Neural cell (in vitro differentiated cells): ENCODE measurements at regions not wholly inside any gene's neighbourhood (a gene's known extent, or its start where the extent isn't known, plus 50 kb on each side); places are given as distances from the start of the nearest gene placed in this dataset.

Experiments used
- EZH2 ChIP-seq: fragments of 200-600, 300-800 bp; shearing (Covaris generic), sonication (generic); IDR thresholded peaks from 2 replicates; pipeline ENCODE4 v1.6.1; 2014; ENCODE audit warnings: antibody characterized with exemption, low read length, borderline replicate concordance, mild to moderate bottlenecking; ENCODE audit not compliant: insufficient read depth, poor library complexity, severe bottlenecking
- MXI1 ChIP-seq: fragments of 450-650 bp; conservative IDR thresholded peaks from 2 replicates; pipeline ENCODE4 v1.6.1; 2014; ENCODE audit warnings: antibody characterized with exemption, mild to moderate bottlenecking; ENCODE audit not compliant: poor library complexity, severe bottlenecking
- POLR2AphosphoS5 ChIP-seq: IDR thresholded peaks from 2 replicates; pipeline ENCODE4 v1.6.1; 2012
- RAD21 ChIP-seq: fragments of 450-650 bp; conservative IDR thresholded peaks from 2 replicates; pipeline ENCODE4 v1.6.1; 2014; ENCODE audit warnings: antibody characterized with exemption, mild to moderate bottlenecking, moderate library complexity
- TF ChIP-seq, protein P1 (sequence below): fragments of 450-650 bp; IDR thresholded peaks from 2 replicates; pipeline ENCODE4 v1.5.1; 2014; ENCODE audit warnings: antibody characterized with exemption, mild to moderate bottlenecking, moderate library complexity; ENCODE audit not compliant: poor library complexity, severe bottlenecking

DNA sequence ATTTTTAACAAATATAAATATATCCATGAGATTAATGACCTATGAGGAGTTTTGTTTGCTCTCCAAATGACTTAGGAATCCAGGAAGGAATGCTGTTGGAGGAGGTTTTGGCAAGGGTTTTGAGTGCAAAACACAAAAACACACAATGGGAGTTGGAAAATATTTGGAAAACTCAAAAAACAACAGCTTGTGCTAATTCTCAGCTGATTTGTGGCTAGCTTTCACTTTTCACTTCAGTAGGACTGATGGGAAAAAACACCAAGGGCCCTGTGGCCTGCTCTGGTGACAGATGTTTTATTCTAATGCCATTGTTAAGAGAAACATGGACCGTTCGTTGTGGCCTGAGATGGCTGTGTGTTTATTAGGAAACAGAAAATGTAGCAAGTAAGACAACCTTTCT, 113.9 kb downstream of the ALDH8A1 start:
- TF ChIP-seq, protein P1, sequence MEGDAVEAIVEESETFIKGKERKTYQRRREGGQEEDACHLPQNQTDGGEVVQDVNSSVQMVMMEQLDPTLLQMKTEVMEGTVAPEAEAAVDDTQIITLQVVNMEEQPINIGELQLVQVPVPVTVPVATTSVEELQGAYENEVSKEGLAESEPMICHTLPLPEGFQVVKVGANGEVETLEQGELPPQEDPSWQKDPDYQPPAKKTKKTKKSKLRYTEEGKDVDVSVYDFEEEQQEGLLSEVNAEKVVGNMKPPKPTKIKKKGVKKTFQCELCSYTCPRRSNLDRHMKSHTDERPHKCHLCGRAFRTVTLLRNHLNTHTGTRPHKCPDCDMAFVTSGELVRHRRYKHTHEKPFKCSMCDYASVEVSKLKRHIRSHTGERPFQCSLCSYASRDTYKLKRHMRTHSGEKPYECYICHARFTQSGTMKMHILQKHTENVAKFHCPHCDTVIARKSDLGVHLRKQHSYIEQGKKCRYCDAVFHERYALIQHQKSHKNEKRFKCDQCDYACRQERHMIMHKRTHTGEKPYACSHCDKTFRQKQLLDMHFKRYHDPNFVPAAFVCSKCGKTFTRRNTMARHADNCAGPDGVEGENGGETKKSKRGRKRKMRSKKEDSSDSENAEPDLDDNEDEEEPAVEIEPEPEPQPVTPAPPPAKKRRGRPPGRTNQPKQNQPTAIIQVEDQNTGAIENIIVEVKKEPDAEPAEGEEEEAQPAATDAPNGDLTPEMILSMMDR = no peak
- TF ChIP-seq MXI1 (no peak), POLR2AphosphoS5 (no peak), RAD21 (no peak), EZH2 (no peak)
